ENCODE measurements at regions not wholly inside any gene's neighbourhood (a gene's known extent, or its start where the extent isn't known, plus 50 kb on each side); places are given as distances from the start of the nearest gene placed in this dataset.

GRCh38 chr3:164113371-164114332 is 964.6 kb downstream of the SI start:
- TF ChIP-seq, protein P1, sequence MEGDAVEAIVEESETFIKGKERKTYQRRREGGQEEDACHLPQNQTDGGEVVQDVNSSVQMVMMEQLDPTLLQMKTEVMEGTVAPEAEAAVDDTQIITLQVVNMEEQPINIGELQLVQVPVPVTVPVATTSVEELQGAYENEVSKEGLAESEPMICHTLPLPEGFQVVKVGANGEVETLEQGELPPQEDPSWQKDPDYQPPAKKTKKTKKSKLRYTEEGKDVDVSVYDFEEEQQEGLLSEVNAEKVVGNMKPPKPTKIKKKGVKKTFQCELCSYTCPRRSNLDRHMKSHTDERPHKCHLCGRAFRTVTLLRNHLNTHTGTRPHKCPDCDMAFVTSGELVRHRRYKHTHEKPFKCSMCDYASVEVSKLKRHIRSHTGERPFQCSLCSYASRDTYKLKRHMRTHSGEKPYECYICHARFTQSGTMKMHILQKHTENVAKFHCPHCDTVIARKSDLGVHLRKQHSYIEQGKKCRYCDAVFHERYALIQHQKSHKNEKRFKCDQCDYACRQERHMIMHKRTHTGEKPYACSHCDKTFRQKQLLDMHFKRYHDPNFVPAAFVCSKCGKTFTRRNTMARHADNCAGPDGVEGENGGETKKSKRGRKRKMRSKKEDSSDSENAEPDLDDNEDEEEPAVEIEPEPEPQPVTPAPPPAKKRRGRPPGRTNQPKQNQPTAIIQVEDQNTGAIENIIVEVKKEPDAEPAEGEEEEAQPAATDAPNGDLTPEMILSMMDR (IDR thresholded peaks at IDR 0.05; ENCODE audit: control extremely low read depth, extremely low read depth) = no peak
- DNase-seq = no peak
- no peak overlapping the region for H3K9ac ChIP-seq (ENCODE audit: insufficient read depth in 1 of 2, low read length in 2 of 2)

DNA sequence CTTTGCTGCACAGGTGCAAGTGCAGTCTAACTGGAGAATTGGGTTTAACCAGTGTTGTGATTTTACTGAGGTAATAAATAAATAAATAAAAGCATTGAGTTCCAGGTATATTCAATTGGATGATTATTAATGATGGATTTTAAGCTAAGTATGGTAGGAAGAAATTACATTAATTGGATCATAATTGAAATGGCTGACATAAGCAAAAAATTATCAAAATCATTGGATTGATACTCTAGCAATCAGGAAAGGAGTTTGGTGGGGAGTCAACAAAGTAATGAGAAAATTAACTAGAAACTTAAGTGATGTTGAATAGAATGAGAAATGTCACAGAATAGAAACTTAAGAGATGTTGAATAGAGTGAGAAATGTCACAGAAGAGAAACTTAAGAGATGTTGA is 981.9 kb downstream of the SI start:
- no peak overlapping the region for H3K27ac ChIP-seq (ENCODE audit: low read depth in 1 of 2, low read length in 1 of 2)
- ATAC-seq (ENCODE audit: insufficient read depth, low FRiP score) = no peak
- H3K4me1 ChIP-seq (ENCODE audit: control insufficient read depth in 5 of 5, insufficient read depth in 5 of 5, low read length in 5 of 5) = no peaks in the 10 kb centered on the region
- H3K4me3 ChIP-seq = no peak overlapping the region
- no peaks in the 10 kb centered on the region for H3K9me3 ChIP-seq (ENCODE audit: control insufficient read depth in 4 of 4, insufficient read depth in 3 of 4, low read length in 3 of 4)
- TF ChIP-seq, protein P1 (IDR thresholded peaks at IDR 0.05; ENCODE audit: control extremely low read depth, extremely low read depth) = no peak
- H3K36me3 ChIP-seq (ENCODE audit: control insufficient read depth in 4 of 4, insufficient read depth in 4 of 4, low read length in 4 of 4) = no peaks in the 10 kb centered on the region
- H3K27me3 ChIP-seq (ENCODE audit: control insufficient read depth in 3 of 3, insufficient read depth in 3 of 3, low read length in 2 of 3) = no peaks in the 10 kb centered on the region
- no peak for DNase-seq
- no peak overlapping the region for H3K9ac ChIP-seq (ENCODE audit: insufficient read depth in 1 of 2, low read length in 2 of 2)

More at GRCh38 chr3:164113371-164114332, 964.6 kb downstream of the SI start:
- no peak for ATAC-seq (ENCODE audit: insufficient read depth, low FRiP score)
- Histone ChIP-seq H3K27ac (ENCODE audit: low read depth in 1 of 2, low read length in 1 of 2) (no peak overlapping the region), H3K4me1 (ENCODE audit: control insufficient read depth in 5 of 5, insufficient read depth in 5 of 5, low read length in 5 of 5) (no peaks in the 10 kb centered on the region), H3K9me3 (ENCODE audit: control insufficient read depth in 4 of 4, insufficient read depth in 3 of 4, low read length in 3 of 4) (peaks cover 0 to 9% (median 0%) of the 10 kb centered on the region in 4 donors), H3K27me3 (ENCODE audit: control insufficient read depth in 3 of 3, insufficient read depth in 3 of 3, low read length in 2 of 3) (no peaks in the 10 kb centered on the region), H3K4me3 (no peak overlapping the region), H3K36me3 (ENCODE audit: control insufficient read depth in 4 of 4, insufficient read depth in 4 of 4, low read length in 4 of 4) (no peaks in the 10 kb centered on the region)
- 82 to 84% methylated on average over 8 of the region's 8 CpGs for WGBS, 2 donors

- Histone ChIP-seq H3K4me3 (no peak overlapping the region), H3K4me1 (ENCODE audit: control insufficient read depth in 5 of 5, insufficient read depth in 5 of 5, low read length in 5 of 5) (no peaks in the 10 kb centered on the region), H3K27me3 (ENCODE audit: control insufficient read depth in 3 of 3, insufficient read depth in 3 of 3, low read length in 2 of 3) (no peaks in the 10 kb centered on the region), H3K9ac (ENCODE audit: insufficient read depth in 1 of 2, low read length in 2 of 2) (no peak overlapping the region), H3K27ac (ENCODE audit: low read depth in 1 of 2, low read length in 1 of 2) (no peak overlapping the region), H3K9me3 (ENCODE audit: control insufficient read depth in 4 of 4, insufficient read depth in 3 of 4, low read length in 3 of 4) (no peaks in the 10 kb centered on the region), H3K36me3 (ENCODE audit: control insufficient read depth in 4 of 4, insufficient read depth in 4 of 4, low read length in 4 of 4) (no peaks in the 10 kb centered on the region)
- TF ChIP-seq, protein P1 (IDR thresholded peaks at IDR 0.05; ENCODE audit: control extremely low read depth, extremely low read depth) = no peak
- ATAC-seq (ENCODE audit: insufficient read depth, low FRiP score) = no peak
- no peak for DNase-seq
- WGBS, 2 donors = 85 to 87% methylated on average over 2 of the region's 2 CpGs
These were observed 982.3 kb downstream of the SI start for GRCh38 chr3:164095949-164096348.

Measured in lung (tissue), 11 donors.